ENCODE measurements at regions not wholly inside any gene's neighbourhood (a gene's known extent, or its start where the extent isn't known, plus 50 kb on each side); places are given as distances from the start of the nearest gene placed in this dataset.
"Not testable (repeated sequence)": the region's sequence is repeated elsewhere in the genome, so short reads cannot be mapped to it uniquely, and the experiment has no call there.

GRCh38 chr15:79539401-79539800 is 107.3 kb downstream of the MINAR1 start:
- DNase-seq (ENCODE audit: low read depth in 3 of 3): no peak

GRCh38 chr15:79540551-79540950 is 108.4 kb downstream of the MINAR1 start:
- DNase-seq (ENCODE audit: low read depth in 3 of 3): no peak

- no peak for DNase-seq (ENCODE audit: low read depth in 3 of 3)
These were observed 109.1 kb downstream of the MINAR1 start for GRCh38 chr15:79541196-79541595.

GRCh38 chr15:79543097-79543496 is 111.0 kb downstream of the MINAR1 start:
- DNase-seq (ENCODE audit: low read depth in 3 of 3): no peak

GRCh38 chr15:79549196-79549595 is 117.1 kb downstream of the MINAR1 start:
- no peak for DNase-seq (ENCODE audit: low read depth in 3 of 3)

- DNase-seq (ENCODE audit: low read depth in 3 of 3): no peak
These were observed 128.2 kb downstream of the MINAR1 start for GRCh38 chr15:79560384-79560783.

- no peak for DNase-seq (ENCODE audit: low read depth in 3 of 3)
These were observed 129.8 kb downstream of the MINAR1 start for GRCh38 chr15:79561982-79562381.

- DNase-seq (ENCODE audit: low read depth in 3 of 3): no peak
These were observed 130.3 kb downstream of the MINAR1 start for GRCh38 chr15:79562403-79562815.

- no peak for DNase-seq (ENCODE audit: low read depth in 3 of 3)
These were observed 130.8 kb downstream of the MINAR1 start for GRCh38 chr15:79562899-79563298.

GRCh38 chr15:79570004-79570403 is 137.9 kb downstream of the MINAR1 start:
- no peak for DNase-seq (ENCODE audit: low read depth in 3 of 3)

- DNase-seq (ENCODE audit: low read depth in 3 of 3): no peak
These were observed 140.7 kb downstream of the MINAR1 start for GRCh38 chr15:79572691-79573404.

- not testable (repeated sequence) for DNase-seq (ENCODE audit: low read depth in 3 of 3)
These were observed 142.5 kb downstream of the MINAR1 start for GRCh38 chr15:79574431-79575273.

GRCh38 chr15:79582650-79583049 is 150.5 kb downstream of the MINAR1 start:
- no peak for DNase-seq (ENCODE audit: low read depth in 3 of 3)

- no peak for DNase-seq (ENCODE audit: low read depth in 3 of 3)
These were observed 160.0 kb downstream of the MINAR1 start for GRCh38 chr15:79592126-79592525.

- DNase-seq (ENCODE audit: low read depth in 3 of 3): no peak
These were observed 161.2 kb downstream of the MINAR1 start for GRCh38 chr15:79593119-79593869.

GRCh38 chr15:79595306-79595705 is 163.2 kb downstream of the MINAR1 start:
- no peak for DNase-seq (ENCODE audit: low read depth in 3 of 3)

- DNase-seq (ENCODE audit: low read depth in 3 of 3): peak in 1 of 3 experiments; percentile 6
These were observed 164.0 kb downstream of the MINAR1 start for GRCh38 chr15:79595995-79596622.

- DNase-seq (ENCODE audit: low read depth in 3 of 3): no peak
These were observed 166.5 kb downstream of the MINAR1 start for GRCh38 chr15:79598639-79599038.

GRCh38 chr15:79601405-79602086 is 169.4 kb downstream of the MINAR1 start:
- no peak for DNase-seq (ENCODE audit: low read depth in 3 of 3)

GRCh38 chr15:79602180-79602579 is 170.0 kb downstream of the MINAR1 start:
- no peak for DNase-seq (ENCODE audit: low read depth in 3 of 3)

- DNase-seq (ENCODE audit: low read depth in 3 of 3): no peak
These were observed 170.6 kb downstream of the MINAR1 start for GRCh38 chr15:79602731-79603130.

Data from stimulated activated CD4-positive, alpha-beta T cell treated with anti-CD3 and anti-CD28 coated beads, TNF-alpha, amount 100 ng/mL, for 4 hours (primary cell).